ENCODE measurements at regions not wholly inside any gene's neighbourhood (a gene's known extent, or its start where the extent isn't known, plus 50 kb on each side); places are given as distances from the start of the nearest gene placed in this dataset.

DNA sequence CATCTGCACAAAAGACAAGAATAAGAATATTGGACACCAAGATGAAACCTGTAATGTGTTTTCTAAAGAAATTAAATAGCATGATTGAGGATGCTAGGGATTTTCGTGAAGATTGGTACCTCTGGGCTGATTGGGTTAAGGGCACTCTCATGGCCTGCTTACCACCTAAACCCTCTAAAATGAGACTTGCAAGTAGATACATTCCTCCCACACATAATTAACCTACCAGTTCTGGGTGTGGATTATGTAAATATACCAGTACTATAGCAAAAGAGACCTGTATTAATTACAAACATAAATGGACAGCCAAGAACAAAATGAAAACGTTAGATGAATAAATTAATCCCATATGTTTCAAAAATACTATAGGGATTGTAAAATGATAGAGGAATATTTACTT lies 1069.6 kb upstream of the B3GALT2 start:
- no peak for ATAC-seq
- Histone ChIP-seq H3K9ac (ENCODE audit: insufficient read depth in 1 of 2, low read depth in 2 of 2, low read length in 2 of 2) (no peak overlapping the region), H3K4me1 (replicated peaks in 1 of 2; ENCODE audit: control insufficient read depth in 2 of 2, insufficient read depth in 2 of 2, low read length in 2 of 2) (no peaks in the 10 kb centered on the region), H3K4me3 (no peak overlapping the region), H3K36me3 (ENCODE audit: control insufficient read depth, insufficient read depth, low read length) (no peaks in the 10 kb centered on the region), H2AFZ (ENCODE audit: low read depth, low read length) (no peak overlapping the region), H3K79me2 (ENCODE audit: control insufficient read depth, insufficient read depth, low read length) (no peaks in the 10 kb centered on the region), H3K9me1 (ENCODE audit: control insufficient read depth, insufficient read depth, low read length) (no peaks in the 10 kb centered on the region), H4K20me1 (replicated peaks; ENCODE audit: control insufficient read depth, insufficient read depth, low read length) (no peaks in the 10 kb centered on the region), H3K9me3 (replicated peaks; ENCODE audit: control insufficient read depth, insufficient read depth, low read depth, low read length) (no peaks in the 10 kb centered on the region), H3K27ac (ENCODE audit: extremely low read depth, low read depth, low read length) (no peak overlapping the region), H3K27me3 (ENCODE audit: control insufficient read depth in 2 of 2, insufficient read depth in 2 of 2, low read length in 2 of 2) (no peaks in the 10 kb centered on the region), H3K4me2 (ENCODE audit: insufficient read depth, low read length) (no peak overlapping the region)
- no TSS peak for BruUV-seq (replicated peaks)
- no peak for DNase-seq (ENCODE audit: extremely low read depth in 1 of 4, low spot score in 3 of 4)
- FAIRE-seq = no peak
- ChIA-PET POLR2A (no interaction called here), CTCF (ENCODE audit: low intra/inter-chr PET ratio) (no interaction called here)
- 3% methylated on average over 2 of the region's 2 CpGs for WGBS (ENCODE audit: insufficient coverage, low coverage, missing lambda C conversion rate)
- intact Hi-C loops (cut with micrococcal nuclease) (no loop called here), in situ Hi-C loops (cut with MboI) (no loop called here)
- TF ChIP-seq SRSF9 (IDR thresholded peaks at IDR 0.05; ENCODE audit: borderline replicate concordance, low read depth, low read length) = no peak
- TF ChIP-seq, protein P1, sequence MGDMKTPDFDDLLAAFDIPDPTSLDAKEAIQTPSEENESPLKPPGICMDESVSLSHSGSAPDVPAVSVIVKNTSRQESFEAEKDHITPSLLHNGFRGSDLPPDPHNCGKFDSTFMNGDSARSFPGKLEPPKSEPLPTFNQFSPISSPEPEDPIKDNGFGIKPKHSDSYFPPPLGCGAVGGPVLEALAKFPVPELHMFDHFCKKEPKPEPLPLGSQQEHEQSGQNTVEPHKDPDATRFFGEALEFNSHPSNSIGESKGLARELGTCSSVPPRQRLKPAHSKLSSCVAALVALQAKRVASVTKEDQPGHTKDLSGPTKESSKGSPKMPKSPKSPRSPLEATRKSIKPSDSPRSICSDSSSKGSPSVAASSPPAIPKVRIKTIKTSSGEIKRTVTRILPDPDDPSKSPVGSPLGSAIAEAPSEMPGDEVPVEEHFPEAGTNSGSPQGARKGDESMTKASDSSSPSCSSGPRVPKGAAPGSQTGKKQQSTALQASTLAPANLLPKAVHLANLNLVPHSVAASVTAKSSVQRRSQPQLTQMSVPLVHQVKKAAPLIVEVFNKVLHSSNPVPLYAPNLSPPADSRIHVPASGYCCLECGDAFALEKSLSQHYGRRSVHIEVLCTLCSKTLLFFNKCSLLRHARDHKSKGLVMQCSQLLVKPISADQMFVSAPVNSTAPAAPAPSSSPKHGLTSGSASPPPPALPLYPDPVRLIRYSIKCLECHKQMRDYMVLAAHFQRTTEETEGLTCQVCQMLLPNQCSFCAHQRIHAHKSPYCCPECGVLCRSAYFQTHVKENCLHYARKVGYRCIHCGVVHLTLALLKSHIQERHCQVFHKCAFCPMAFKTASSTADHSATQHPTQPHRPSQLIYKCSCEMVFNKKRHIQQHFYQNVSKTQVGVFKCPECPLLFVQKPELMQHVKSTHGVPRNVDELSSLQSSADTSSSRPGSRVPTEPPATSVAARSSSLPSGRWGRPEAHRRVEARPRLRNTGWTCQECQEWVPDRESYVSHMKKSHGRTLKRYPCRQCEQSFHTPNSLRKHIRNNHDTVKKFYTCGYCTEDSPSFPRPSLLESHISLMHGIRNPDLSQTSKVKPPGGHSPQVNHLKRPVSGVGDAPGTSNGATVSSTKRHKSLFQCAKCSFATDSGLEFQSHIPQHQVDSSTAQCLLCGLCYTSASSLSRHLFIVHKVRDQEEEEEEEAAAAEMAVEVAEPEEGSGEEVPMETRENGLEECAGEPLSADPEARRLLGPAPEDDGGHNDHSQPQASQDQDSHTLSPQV (IDR thresholded peaks at IDR 0.05) = no peak
- TF ChIP-seq ZNF561 (CRISPR knock-in tag; conservative IDR thresholded peaks at IDR 0.05) = no peak
- TF ChIP-seq NFRKB (IDR thresholded peaks at IDR 0.05; ENCODE audit: low read depth) = no peak
- TF ChIP-seq, protein P2, sequence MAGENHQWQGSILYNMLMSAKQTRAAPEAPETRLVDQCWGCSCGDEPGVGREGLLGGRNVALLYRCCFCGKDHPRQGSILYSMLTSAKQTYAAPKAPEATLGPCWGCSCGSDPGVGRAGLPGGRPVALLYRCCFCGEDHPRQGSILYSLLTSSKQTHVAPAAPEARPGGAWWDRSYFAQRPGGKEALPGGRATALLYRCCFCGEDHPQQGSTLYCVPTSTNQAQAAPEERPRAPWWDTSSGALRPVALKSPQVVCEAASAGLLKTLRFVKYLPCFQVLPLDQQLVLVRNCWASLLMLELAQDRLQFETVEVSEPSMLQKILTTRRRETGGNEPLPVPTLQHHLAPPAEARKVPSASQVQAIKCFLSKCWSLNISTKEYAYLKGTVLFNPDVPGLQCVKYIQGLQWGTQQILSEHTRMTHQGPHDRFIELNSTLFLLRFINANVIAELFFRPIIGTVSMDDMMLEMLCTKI (IDR thresholded peaks at IDR 0.05; ENCODE audit: partially characterized antibody) = no peak
- TF ChIP-seq TFAM (CRISPR knock-in tag; conservative IDR thresholded peaks at IDR 0.05) = no peak
- TF ChIP-seq NEUROD1 (IDR thresholded peaks at IDR 0.05; ENCODE audit: borderline replicate concordance, low read depth, low read length, partially characterized antibody) = no peak
- TF ChIP-seq STAG1 (CRISPR knock-in tag; IDR thresholded peaks at IDR 0.05; ENCODE audit: borderline replicate concordance) = no peak
- TF ChIP-seq, protein P3, sequence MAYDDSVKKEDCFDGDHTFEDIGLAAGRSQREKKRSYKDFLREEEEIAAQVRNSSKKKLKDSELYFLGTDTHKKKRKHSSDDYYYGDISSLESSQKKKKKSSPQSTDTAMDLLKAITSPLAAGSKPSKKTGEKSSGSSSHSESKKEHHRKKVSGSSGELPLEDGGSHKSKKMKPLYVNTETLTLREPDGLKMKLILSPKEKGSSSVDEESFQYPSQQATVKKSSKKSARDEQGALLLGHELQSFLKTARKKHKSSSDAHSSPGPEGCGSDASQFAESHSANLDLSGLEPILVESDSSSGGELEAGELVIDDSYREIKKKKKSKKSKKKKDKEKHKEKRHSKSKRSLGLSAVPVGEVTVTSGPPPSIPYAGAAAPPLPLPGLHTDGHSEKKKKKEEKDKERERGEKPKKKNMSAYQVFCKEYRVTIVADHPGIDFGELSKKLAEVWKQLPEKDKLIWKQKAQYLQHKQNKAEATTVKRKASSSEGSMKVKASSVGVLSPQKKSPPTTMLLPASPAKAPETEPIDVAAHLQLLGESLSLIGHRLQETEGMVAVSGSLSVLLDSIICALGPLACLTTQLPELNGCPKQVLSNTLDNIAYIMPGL (CRISPR knock-in tag; IDR thresholded peaks at IDR 0.05) = no peak
- no peak for TF ChIP-seq PURB (CRISPR knock-in tag; IDR thresholded peaks at IDR 0.05; ENCODE audit: low read depth)
- TF ChIP-seq HDAC3 (IDR thresholded peaks at IDR 0.05; ENCODE audit: borderline replicate concordance, partially characterized antibody) = no peak
- TF ChIP-seq, protein P4, sequence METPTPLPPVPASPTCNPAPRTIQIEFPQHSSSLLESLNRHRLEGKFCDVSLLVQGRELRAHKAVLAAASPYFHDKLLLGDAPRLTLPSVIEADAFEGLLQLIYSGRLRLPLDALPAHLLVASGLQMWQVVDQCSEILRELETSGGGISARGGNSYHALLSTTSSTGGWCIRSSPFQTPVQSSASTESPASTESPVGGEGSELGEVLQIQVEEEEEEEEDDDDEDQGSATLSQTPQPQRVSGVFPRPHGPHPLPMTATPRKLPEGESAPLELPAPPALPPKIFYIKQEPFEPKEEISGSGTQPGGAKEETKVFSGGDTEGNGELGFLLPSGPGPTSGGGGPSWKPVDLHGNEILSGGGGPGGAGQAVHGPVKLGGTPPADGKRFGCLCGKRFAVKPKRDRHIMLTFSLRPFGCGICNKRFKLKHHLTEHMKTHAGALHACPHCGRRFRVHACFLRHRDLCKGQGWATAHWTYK (CRISPR knock-in tag; IDR thresholded peaks at IDR 0.05) = no peak
- TF ChIP-seq, protein P5, sequence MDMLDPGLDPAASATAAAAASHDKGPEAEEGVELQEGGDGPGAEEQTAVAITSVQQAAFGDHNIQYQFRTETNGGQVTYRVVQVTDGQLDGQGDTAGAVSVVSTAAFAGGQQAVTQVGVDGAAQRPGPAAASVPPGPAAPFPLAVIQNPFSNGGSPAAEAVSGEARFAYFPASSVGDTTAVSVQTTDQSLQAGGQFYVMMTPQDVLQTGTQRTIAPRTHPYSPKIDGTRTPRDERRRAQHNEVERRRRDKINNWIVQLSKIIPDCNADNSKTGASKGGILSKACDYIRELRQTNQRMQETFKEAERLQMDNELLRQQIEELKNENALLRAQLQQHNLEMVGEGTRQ (CRISPR knock-in tag; IDR thresholded peaks at IDR 0.05) = no peak
- TF ChIP-seq ZNF217 (CRISPR knock-in tag; IDR thresholded peaks at IDR 0.05) = no peak

Measured in K562 (cell line).